Esophagus squamous epithelium (tissue), 4 donors: ENCODE measurements at regions not wholly inside any gene's neighbourhood (a gene's known extent, or its start where the extent isn't known, plus 50 kb on each side); places are given as distances from the start of the nearest gene placed in this dataset.

Source experiments
- POLR2A ChIP-seq, 4 donors: fragments of 450-650 bp; IDR thresholded peaks; one replicate each; pipeline ENCODE4 v1.6.1; 2017; ENCODE audit warnings: antibody characterized with exemption in 4 of 4, mild to moderate bottlenecking in 4 of 4, moderate library complexity in 3 of 4
- TF ChIP-seq, protein P1 (sequence below), 6 experiments: fragments of 450-650 bp in 4 of 6; fragments of 200-600 bp in 2 of 6; sonication (generic) in 2 of 6; IDR thresholded peaks; one replicate each; pipeline ENCODE4 v1.5.1; 2016 to 2019; ENCODE audit warnings: antibody characterized with exemption in 6 of 6, mild to moderate bottlenecking in 4 of 6, moderate library complexity in 4 of 6

GRCh38 chr5:74966141-74967026, 86.0 kb downstream of the GCNT4 start:
- TF ChIP-seq POLR2A (IDR thresholded peaks at IDR 0.05), result no peak
- TF ChIP-seq, protein P1, sequence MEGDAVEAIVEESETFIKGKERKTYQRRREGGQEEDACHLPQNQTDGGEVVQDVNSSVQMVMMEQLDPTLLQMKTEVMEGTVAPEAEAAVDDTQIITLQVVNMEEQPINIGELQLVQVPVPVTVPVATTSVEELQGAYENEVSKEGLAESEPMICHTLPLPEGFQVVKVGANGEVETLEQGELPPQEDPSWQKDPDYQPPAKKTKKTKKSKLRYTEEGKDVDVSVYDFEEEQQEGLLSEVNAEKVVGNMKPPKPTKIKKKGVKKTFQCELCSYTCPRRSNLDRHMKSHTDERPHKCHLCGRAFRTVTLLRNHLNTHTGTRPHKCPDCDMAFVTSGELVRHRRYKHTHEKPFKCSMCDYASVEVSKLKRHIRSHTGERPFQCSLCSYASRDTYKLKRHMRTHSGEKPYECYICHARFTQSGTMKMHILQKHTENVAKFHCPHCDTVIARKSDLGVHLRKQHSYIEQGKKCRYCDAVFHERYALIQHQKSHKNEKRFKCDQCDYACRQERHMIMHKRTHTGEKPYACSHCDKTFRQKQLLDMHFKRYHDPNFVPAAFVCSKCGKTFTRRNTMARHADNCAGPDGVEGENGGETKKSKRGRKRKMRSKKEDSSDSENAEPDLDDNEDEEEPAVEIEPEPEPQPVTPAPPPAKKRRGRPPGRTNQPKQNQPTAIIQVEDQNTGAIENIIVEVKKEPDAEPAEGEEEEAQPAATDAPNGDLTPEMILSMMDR (IDR thresholded peaks at IDR 0.05), result no peak
